ENCODE measurements at regions not wholly inside any gene's neighbourhood (a gene's known extent, or its start where the extent isn't known, plus 50 kb on each side); places are given as distances from the start of the nearest gene placed in this dataset.

GRCh38 chr17:15103785-15104184 lies 161.3 kb downstream of the PMP22 start:
- POLR2A ChIA-PET = no interaction called here
- intact Hi-C loops (cut with micrococcal nuclease) = no loop called here
- CTCF ChIA-PET = no interaction called here

DNA sequence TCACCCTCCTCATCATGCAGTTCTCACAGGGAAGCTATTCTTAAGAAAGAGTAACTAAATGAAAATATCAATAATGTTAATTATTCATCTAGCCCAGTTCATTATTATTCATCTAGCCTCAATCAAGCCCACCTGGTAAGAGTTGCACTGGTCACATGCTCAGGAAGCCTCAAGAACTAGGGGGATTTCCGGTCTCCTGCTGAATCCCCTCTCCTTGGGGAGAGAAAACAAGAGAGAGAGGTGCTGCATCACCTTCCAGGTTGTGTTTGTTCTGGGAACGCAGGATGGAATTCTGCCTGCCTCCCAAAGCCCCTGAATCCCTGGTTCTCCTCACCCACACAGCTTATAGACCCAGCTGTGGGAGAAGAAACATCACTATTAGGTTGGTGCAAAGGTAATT lies 164.0 kb downstream of the PMP22 start:
- ChIA-PET CTCF (no interaction called here), POLR2A (no interaction called here)
- no peak overlapping the region for H3K27ac Mint-ChIP-seq
- no peaks in the 10 kb centered on the region for H3K36me3 Mint-ChIP-seq
- no peaks in the 10 kb centered on the region for H3K4me1 Mint-ChIP-seq (ENCODE audit: low read depth)
- H3K4me3 Mint-ChIP-seq = no peak overlapping the region
- DNase-seq = no peak
- H3K9me3 Mint-ChIP-seq = no peaks in the 10 kb centered on the region
- H3K27me3 Mint-ChIP-seq = peaks cover 11% of the 10 kb centered on the region
- intact Hi-C loops (cut with micrococcal nuclease) = no loop called here

More at GRCh38 chr17:15103785-15104184, 161.3 kb downstream of the PMP22 start:
- Mint-ChIP-seq H3K4me3 (no peak overlapping the region), H3K27ac (no peak overlapping the region), H3K4me1 (ENCODE audit: low read depth) (no peaks in the 10 kb centered on the region), H3K36me3 (no peaks in the 10 kb centered on the region), H3K9me3 (no peaks in the 10 kb centered on the region), H3K27me3 (peaks cover 6% of the 10 kb centered on the region)
- no peak for DNase-seq

GRCh38 chr17:15096511-15096910 lies 168.6 kb downstream of the PMP22 start:
- Mint-ChIP-seq H3K4me3 (no peak overlapping the region), H3K36me3 (no peaks in the 10 kb centered on the region), H3K27me3 (peaks cover 8% of the 10 kb centered on the region), H3K4me1 (ENCODE audit: low read depth) (no peaks in the 10 kb centered on the region), H3K27ac (no peak overlapping the region), H3K9me3 (no peaks in the 10 kb centered on the region)
- intact Hi-C loops (cut with micrococcal nuclease) = no loop called here
- POLR2A ChIA-PET = no interaction called here
- CTCF ChIA-PET = interaction anchor here (0.6 kb wide), 1 partner anchor 18 kb away, joined by 4 read pairs; no protein-coding TSS in a partner anchor
- no peak for DNase-seq

DNA sequence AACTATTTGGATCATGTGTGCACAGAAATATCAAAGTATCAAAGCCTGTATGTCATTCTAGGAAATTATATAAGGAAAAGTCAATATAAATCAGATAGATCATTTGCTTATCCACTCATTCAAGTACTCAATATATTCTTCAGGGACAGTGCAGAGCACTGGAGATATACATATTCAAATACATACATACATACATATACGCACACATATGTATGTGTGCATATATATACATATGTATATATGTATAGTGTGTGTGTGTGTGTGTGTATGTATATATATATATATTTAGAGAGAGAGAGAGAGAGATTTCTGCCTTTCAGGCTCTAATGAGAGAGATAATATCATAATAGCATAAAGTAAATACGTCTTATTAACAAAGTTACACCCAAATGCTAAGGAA lies 169.2 kb downstream of the PMP22 start:
- ChIA-PET POLR2A (no interaction called here), CTCF (no interaction called here)
- peaks cover 8% of the 10 kb centered on the region for H3K27me3 Mint-ChIP-seq
- no peaks in the 10 kb centered on the region for H3K4me1 Mint-ChIP-seq (ENCODE audit: low read depth)
- no peaks in the 10 kb centered on the region for H3K36me3 Mint-ChIP-seq
- no peaks in the 10 kb centered on the region for H3K9me3 Mint-ChIP-seq
- no peak for DNase-seq
- H3K4me3 Mint-ChIP-seq = no peak overlapping the region
- H3K27ac Mint-ChIP-seq = no peak overlapping the region
- intact Hi-C loops (cut with micrococcal nuclease) = no loop called here

- no peak overlapping the region for H3K4me3 Mint-ChIP-seq
- no peak overlapping the region for H3K27ac Mint-ChIP-seq
- intact Hi-C loops (cut with micrococcal nuclease) = no loop called here
- ChIA-PET CTCF (no interaction called here), POLR2A (no interaction called here)
- no peaks in the 10 kb centered on the region for H3K4me1 Mint-ChIP-seq (ENCODE audit: low read depth)
- H3K36me3 Mint-ChIP-seq = no peaks in the 10 kb centered on the region
- peaks cover 12% of the 10 kb centered on the region for H3K27me3 Mint-ChIP-seq
- no peak for DNase-seq
- H3K9me3 Mint-ChIP-seq = no peaks in the 10 kb centered on the region
These were observed 172.4 kb downstream of the PMP22 start for GRCh38 chr17:15092762-15093161.

DNA sequence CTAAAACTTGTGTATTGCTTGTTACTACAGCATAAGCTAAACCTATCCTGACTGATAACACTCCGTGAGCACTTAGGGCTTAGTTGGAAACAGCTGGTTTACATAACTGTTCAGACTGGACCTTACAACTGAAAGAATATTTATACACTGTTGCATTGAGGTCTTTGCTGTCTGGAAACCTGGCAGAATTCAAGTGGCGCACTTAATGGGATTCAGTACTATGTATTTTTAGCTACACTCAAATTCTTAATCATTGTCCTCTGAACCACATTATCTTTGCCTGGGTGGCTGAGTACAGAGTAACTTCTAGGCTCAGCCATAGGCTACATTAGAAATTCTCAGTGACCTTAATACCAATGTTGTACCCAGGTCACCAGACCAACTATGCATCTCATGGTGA lies 172.9 kb downstream of the PMP22 start:
- H3K4me1 Mint-ChIP-seq (ENCODE audit: low read depth) = no peaks in the 10 kb centered on the region
- H3K9me3 Mint-ChIP-seq = no peaks in the 10 kb centered on the region
- H3K36me3 Mint-ChIP-seq = no peaks in the 10 kb centered on the region
- intact Hi-C loops (cut with micrococcal nuclease) = no loop called here
- H3K27me3 Mint-ChIP-seq = peaks cover 9% of the 10 kb centered on the region
- H3K27ac Mint-ChIP-seq = no peak overlapping the region
- DNase-seq = no peak
- H3K4me3 Mint-ChIP-seq = no peak overlapping the region
- ChIA-PET CTCF (no interaction called here), POLR2A (no interaction called here)

DNA sequence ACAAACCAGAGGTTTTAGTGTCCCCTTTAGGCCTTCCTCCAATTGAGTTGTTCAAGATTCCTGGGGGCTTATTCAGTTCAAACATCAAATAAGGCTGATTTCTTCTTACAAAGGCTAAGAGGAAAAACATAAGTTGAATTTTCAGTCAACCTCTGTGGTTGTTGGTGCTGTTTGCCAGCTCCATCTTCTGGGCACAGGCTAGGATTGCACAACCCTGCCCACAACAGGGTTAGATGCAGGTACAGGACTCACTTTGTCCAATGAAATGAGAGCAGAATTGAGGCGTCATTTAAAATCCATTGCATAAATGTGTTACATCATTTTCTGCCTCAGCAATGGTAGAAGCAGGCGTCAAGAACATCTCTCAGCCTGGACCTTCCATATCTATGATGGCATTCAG lies 173.3 kb downstream of the PMP22 start:
- Mint-ChIP-seq H3K4me1 (ENCODE audit: low read depth) (no peaks in the 10 kb centered on the region), H3K36me3 (no peaks in the 10 kb centered on the region), H3K27ac (no peak overlapping the region), H3K4me3 (no peak overlapping the region), H3K27me3 (peaks cover 9% of the 10 kb centered on the region), H3K9me3 (no peaks in the 10 kb centered on the region)
- CTCF ChIA-PET = no interaction called here
- no peak for DNase-seq
- POLR2A ChIA-PET = no interaction called here
- intact Hi-C loops (cut with micrococcal nuclease) = no loop called here

- Mint-ChIP-seq H3K36me3 (no peaks in the 10 kb centered on the region), H3K27me3 (peaks cover 9% of the 10 kb centered on the region), H3K4me1 (ENCODE audit: low read depth) (no peaks in the 10 kb centered on the region), H3K27ac (no peak overlapping the region), H3K4me3 (no peak overlapping the region), H3K9me3 (no peaks in the 10 kb centered on the region)
- intact Hi-C loops (cut with micrococcal nuclease) = no loop called here
- DNase-seq = no peak
- CTCF ChIA-PET = no interaction called here
- POLR2A ChIA-PET = no interaction called here
These were observed 174.6 kb downstream of the PMP22 start for GRCh38 chr17:15090533-15090932.

GRCh38 chr17:15087946-15088345 lies 177.2 kb downstream of the PMP22 start:
- ChIA-PET POLR2A (no interaction called here), CTCF (no interaction called here)
- intact Hi-C loops (cut with micrococcal nuclease) = no loop called here
- Mint-ChIP-seq H3K36me3 (no peaks in the 10 kb centered on the region), H3K4me3 (no peak overlapping the region), H3K27me3 (peaks cover 14% of the 10 kb centered on the region), H3K9me3 (no peaks in the 10 kb centered on the region), H3K4me1 (ENCODE audit: low read depth) (no peaks in the 10 kb centered on the region), H3K27ac (no peak overlapping the region)
- DNase-seq = no peak

GRCh38 chr17:15086776-15087295 lies 178.3 kb downstream of the PMP22 start:
- Mint-ChIP-seq H3K9me3 (no peaks in the 10 kb centered on the region), H3K36me3 (no peaks in the 10 kb centered on the region), H3K4me1 (ENCODE audit: low read depth) (no peaks in the 10 kb centered on the region), H3K27me3 (peaks cover 14% of the 10 kb centered on the region), H3K27ac (no peak overlapping the region), H3K4me3 (no peak overlapping the region)
- ChIA-PET CTCF (no interaction called here), POLR2A (no interaction called here)
- intact Hi-C loops (cut with micrococcal nuclease) = no loop called here
- DNase-seq = no peak

- H3K9me3 Mint-ChIP-seq = no peaks in the 10 kb centered on the region
- DNase-seq = no peak
- ChIA-PET POLR2A (no interaction called here), CTCF (no interaction called here)
- no peak overlapping the region for H3K4me3 Mint-ChIP-seq
- intact Hi-C loops (cut with micrococcal nuclease) = no loop called here
- no peaks in the 10 kb centered on the region for H3K4me1 Mint-ChIP-seq (ENCODE audit: low read depth)
- no peaks in the 10 kb centered on the region for H3K36me3 Mint-ChIP-seq
- H3K27me3 Mint-ChIP-seq = peaks cover 17% of the 10 kb centered on the region
- no peak overlapping the region for H3K27ac Mint-ChIP-seq
These were observed 179.0 kb downstream of the PMP22 start for GRCh38 chr17:15085890-15086677.

DNA sequence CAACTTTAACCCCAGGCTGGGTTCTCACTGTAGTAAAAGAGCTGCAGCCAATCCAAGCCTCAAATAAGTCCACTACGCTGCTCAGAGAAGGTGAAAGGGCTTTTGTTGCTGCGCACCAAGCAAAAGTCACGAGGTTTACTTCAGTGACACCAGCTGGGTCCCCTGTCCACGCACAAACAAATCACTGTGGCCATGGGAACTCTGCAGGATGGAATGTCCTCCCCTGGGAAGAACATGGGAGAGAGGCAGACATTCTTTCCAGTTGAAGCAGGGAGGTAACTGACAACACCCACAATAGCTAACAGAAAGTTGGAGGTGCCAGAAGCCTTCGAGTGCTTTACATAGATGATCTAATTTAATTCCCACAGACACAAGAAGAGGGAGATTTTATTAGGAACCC lies 181.9 kb downstream of the PMP22 start:
- Mint-ChIP-seq H3K27me3 (peaks cover 19% of the 10 kb centered on the region), H3K27ac (no peak overlapping the region), H3K4me3 (no peak overlapping the region), H3K4me1 (ENCODE audit: low read depth) (no peaks in the 10 kb centered on the region), H3K36me3 (no peaks in the 10 kb centered on the region), H3K9me3 (no peaks in the 10 kb centered on the region)
- no peak for DNase-seq
- CTCF ChIA-PET = no interaction called here
- POLR2A ChIA-PET = no interaction called here
- intact Hi-C loops (cut with micrococcal nuclease) = no loop called here

DNA sequence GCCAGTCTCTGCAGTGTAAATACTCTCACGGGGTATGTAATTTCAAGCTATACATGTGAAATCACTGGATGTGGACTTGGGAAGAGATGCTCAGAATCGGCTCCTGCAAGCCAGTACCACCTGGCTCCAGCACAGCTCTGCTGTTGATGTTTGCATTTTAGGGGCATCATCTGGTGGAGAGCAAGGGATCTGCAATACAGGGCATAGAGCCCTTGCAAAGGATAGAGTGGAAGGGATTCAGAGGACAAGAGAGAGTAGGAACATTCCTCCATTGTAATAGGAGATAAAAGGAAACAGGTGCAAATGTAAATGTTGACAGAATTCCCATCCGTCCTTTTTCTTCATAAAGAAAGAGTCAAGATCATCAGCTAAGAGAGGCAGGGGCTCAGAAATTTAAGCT lies 184.1 kb downstream of the PMP22 start:
- Mint-ChIP-seq H3K36me3 (no peaks in the 10 kb centered on the region), H3K4me3 (no peak overlapping the region), H3K27ac (no peak overlapping the region), H3K4me1 (ENCODE audit: low read depth) (no peaks in the 10 kb centered on the region), H3K9me3 (no peaks in the 10 kb centered on the region), H3K27me3 (peaks cover 18% of the 10 kb centered on the region)
- ChIA-PET POLR2A (no interaction called here), CTCF (no interaction called here)
- DNase-seq = no peak
- intact Hi-C loops (cut with micrococcal nuclease) = no loop called here
